SK-N-MC (cell line): ENCODE measurements at regions not wholly inside any gene's neighbourhood (a gene's known extent, or its start where the extent isn't known, plus 50 kb on each side); places are given as distances from the start of the nearest gene placed in this dataset.
A peak's percentile ranks its signal among the peaks of the same experiment; 100 is the strongest.

ENCODE experiments used
- DNase-seq: peaks from one replicate; pipeline ENCODE4 v3.0.0-alpha.2; 2011; ENCODE audit warnings: low read depth, low spot score
- H3K27ac ChIP-seq: fragments of 200-600 bp; sonication (generic); 2 replicates; pipeline ENCODE4 v1.5.1; 2016; ENCODE audit warnings: mixed run types
- H3K36me3 ChIP-seq: fragments of 200-600 bp; sonication (generic); 2 replicates; pipeline ENCODE4 v1.6.1; 2017; ENCODE audit warnings: antibody characterized with exemption, low read length, mixed read lengths; ENCODE audit not compliant: insufficient read depth
- H3K4me3 ChIP-seq: fragments of 200-600 bp; sonication (generic); 2 replicates; pipeline ENCODE4 v1.5.1; 2016
- H3K9ac ChIP-seq: fragments of 200-600 bp; sonication (generic); 2 replicates; pipeline ENCODE4 v1.8.0; 2017; ENCODE audit warnings: mixed run types, mixed read lengths; ENCODE audit not compliant: insufficient read length
- H3K9me3 ChIP-seq: fragments of 200-600 bp; sonication (generic); 2 replicates; pipeline ENCODE4 v1.6.1; 2017; ENCODE audit warnings: low read depth, mild to moderate bottlenecking, antibody characterized with exemption, low read length, moderate library complexity, mixed read lengths
- EZH2 ChIP-seq: fragments of 200-600 bp; sonication (generic); IDR thresholded peaks from one replicate; pipeline ENCODE4 v1.6.1; 2017; ENCODE audit warnings: antibody characterized with exemption
- FOXP2 ChIP-seq: optimal IDR thresholded peaks from 2 replicates; pipeline ENCODE3; 2011; ENCODE audit warnings: mild to moderate bottlenecking, moderate library complexity; ENCODE audit not compliant: insufficient read depth; ENCODE audit errors: extremely low read length, control extremely low read depth
- POLR2AphosphoS5 ChIP-seq: IDR thresholded peaks from 2 replicates; pipeline ENCODE4 v1.6.1; 2012; ENCODE audit warnings: mild to moderate bottlenecking, low read depth, low read length, borderline replicate concordance

DNA sequence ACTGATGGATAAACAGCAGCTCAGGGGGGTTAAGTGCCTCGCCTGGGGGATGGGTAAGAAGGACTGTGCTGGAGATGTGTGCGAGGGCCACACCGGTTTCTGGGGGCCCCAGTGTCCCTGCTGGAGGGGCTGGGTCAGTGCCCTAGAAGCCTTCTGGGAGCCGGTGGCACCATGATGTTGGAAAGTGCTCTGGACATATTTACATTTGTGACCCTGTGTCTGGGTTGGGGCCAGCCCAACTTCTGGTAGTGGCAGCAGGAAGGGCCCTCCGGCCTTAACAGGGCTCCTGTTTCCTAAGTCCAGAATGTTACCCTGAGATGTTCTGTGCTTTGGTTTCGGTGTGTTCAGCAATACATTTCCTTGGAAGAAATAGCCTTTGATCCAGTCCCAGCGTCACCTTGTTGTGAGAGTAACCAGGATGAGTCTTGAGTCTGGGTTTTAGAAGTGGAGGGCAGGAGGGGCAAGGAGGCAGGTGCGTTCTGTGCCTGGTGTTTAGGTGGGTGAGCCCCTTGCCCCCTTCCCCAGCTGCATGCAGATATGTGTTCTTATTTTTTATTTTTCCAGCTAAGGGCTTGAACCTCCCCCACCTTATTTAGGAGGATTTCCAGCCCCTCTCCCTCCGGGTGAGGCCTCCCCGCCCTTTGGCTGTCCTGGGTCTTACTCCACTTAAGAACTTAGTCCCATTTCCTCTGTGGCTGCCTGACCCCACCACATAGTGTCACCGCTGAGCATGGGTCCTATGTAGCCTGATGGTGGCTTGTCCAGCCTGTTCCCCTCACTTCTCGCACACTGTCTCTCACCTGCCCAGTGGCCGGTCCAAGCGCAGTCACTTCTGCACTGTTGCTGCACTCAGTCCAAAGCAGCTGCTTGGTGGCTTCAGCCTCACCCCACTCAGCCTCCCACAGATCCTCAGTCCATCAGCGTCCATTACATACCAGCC is 132.7 kb upstream of the HS6ST1 start:
- no peak overlapping the region for H3K4me3 ChIP-seq
- no peak for DNase-seq
- H3K9ac ChIP-seq = no peak overlapping the region
- H3K9me3 ChIP-seq = no peaks in the 10 kb centered on the region
- no peak overlapping the region for H3K27ac ChIP-seq
- TF ChIP-seq FOXP2 = peak; percentile 3
- TF ChIP-seq POLR2AphosphoS5 = no peak
- H3K36me3 ChIP-seq = no peaks in the 10 kb centered on the region

DNA sequence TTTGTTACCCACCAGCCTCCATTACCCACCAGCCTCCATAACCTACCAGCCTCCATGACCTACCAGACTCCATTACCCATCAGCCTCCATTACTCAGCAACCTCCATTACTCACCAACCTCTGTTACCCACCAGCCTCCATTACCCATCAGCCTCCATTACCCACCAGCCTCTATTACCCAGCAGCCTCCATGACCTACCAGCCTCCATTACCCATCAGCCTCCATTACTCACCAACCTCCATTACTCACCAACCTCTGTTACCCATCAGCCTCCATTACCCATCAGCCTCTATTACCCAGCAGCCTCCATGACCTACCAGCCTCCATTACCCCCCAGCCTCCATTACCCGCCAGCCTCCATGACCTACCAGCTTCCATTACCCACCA is 133.3 kb upstream of the HS6ST1 start:
- H3K9ac ChIP-seq = no peak overlapping the region

DNA sequence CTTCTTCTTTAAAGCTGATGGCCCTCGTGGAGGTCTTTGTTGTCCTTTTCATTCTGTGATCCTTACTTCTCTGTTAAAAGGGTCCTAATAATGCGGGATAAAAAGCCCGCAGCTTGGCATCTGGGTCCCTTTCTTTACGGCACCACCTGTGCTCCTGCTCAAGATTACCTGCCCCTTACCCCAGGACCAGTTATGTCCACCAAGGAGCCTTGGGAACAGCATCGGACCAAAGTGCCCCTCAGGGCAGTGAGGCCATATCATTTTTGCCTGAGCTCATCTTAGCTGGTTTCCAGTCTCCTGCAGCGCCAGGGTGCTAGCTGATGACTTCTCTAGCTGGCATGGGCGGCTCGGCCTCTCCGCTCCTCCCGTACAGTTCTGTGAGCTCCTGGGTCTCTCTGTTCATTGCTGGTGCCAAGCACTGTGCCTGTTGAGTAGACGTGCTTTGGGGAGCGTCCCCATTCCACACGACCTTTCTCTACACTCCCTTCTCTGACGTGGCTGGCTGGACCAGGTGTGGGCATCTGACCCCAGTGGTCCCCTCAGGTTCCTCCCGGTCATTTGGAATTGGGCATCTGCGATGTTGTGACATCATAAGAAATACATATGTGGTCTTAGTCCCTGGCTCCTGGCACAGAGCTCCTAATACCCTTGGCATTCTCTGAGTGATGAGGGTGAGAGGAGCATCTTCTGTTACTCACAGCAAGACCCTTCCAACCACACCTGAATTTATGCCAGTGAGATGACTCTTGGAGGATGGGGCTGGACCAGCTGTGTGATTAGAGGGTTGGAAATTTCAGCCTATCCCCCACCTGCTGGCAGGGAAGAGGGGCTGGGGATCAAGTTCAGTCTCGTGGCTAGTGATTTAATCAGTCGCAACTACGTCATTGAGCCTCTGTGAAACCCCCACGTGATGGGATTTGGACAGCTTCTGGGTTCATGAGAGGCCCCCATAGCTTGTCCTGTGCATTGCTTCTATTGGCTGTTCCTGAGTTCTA is 134.2 kb upstream of the HS6ST1 start:
- H3K36me3 ChIP-seq = no peaks in the 10 kb centered on the region
- no peaks in the 10 kb centered on the region for H3K9me3 ChIP-seq
- no peak for DNase-seq
- no peak overlapping the region for H3K4me3 ChIP-seq
- TF ChIP-seq FOXP2 (no peak), EZH2 (no peak), POLR2AphosphoS5 (no peak)
- H3K9ac ChIP-seq = no peak overlapping the region
- H3K27ac ChIP-seq = no peak overlapping the region

More for the DNA sequence above, 133.3 kb upstream of the HS6ST1 start:
- Histone ChIP-seq H3K9me3 (no peaks in the 10 kb centered on the region), H3K36me3 (no peaks in the 10 kb centered on the region), H3K27ac (no peak overlapping the region), H3K4me3 (no peak overlapping the region)
- TF ChIP-seq EZH2 (no peak), POLR2AphosphoS5 (no peak), FOXP2 (no peak)
- no peak for DNase-seq

DNA sequence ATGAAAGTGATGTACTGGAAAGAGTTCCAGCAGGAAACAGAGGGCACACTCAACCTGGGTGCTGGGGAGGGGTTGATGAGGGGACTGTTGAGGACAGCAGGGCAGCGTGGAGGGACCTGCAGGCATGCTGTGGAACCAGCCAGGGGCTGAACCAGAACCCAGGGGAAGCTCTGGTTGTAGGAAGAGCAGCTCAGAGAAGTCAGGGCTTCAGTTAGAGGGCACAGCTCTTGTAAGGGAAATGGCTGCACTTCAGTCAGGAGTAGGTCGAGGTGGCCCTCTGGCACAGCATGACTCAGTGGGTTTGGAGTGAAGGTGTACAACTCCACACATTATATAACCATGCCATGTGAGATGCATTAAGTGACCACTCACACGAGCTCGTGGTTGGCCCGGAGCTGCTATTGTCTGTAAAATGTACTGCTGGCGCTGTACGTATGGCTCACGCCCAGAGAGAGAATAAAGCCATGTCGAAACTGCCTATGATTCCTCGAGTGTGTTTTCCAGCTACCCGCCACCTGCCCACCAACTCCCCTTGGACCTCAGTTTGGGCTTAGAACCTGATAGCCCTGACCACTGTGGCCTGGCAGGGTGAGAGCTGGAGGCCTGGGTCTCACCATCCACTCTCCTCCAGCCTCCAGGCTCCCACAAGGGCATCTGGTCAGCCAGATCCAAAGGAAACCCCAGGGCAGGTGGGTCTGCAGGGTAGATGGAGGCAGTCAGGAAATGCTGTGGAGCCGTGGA is 136.5 kb upstream of the HS6ST1 start:
- no peak for DNase-seq
- Histone ChIP-seq H3K9me3 (no peaks in the 10 kb centered on the region), H3K27ac (no peak overlapping the region), H3K9ac (no peak overlapping the region), H3K4me3 (no peak overlapping the region), H3K36me3 (no peaks in the 10 kb centered on the region)
- TF ChIP-seq FOXP2 (no peak), EZH2 (no peak), POLR2AphosphoS5 (no peak)

DNA sequence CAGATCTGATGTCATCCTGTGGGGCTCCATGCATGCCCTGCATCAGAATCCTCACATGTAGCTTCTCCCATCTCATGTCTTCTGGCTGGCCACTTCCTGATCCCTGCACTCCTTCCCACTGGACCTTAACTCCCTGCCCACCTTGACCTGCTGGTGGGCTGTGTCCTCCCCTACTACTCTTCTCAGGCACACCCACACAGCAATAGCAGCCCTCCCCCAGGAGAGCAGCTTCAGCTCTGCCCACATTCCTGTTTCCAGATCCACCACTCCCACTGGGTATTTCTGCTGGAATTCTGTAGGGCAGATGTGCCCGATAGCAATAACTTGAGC is 137.0 kb upstream of the HS6ST1 start:
- Histone ChIP-seq H3K9me3 (0 out of 2 replicates have a peak, but pooled peaks cover 3% of the 10 kb centered on the region), H3K4me3 (no peak overlapping the region), H3K27ac (no peak overlapping the region), H3K9ac (no peak overlapping the region), H3K36me3 (no peaks in the 10 kb centered on the region)
- no peak for TF ChIP-seq FOXP2
- TF ChIP-seq EZH2 = no peak
- TF ChIP-seq POLR2AphosphoS5 = no peak
- no peak for DNase-seq

DNA sequence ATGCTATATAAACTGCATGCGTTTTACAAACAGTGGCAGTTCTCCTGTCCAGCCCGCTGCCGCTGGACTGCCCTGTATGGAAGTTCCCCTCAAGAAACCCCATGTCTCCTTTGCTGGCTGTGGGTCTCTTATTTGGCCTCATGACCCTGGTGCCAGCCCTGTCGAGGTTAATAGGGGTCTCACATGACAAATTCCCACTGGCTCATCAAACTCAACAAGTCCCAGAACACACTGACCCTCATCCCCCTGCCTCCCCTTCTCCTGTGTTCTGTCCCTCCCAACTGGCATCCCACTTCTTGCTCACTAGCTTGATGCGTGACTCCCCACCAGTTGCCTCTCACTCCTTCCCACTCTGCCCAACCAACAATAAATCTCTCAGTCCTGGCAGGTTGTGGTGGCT is 137.6 kb upstream of the HS6ST1 start:
- Histone ChIP-seq H3K27ac (no peak overlapping the region), H3K36me3 (no peaks in the 10 kb centered on the region), H3K4me3 (no peak overlapping the region), H3K9ac (no peak overlapping the region), H3K9me3 (0 out of 2 replicates have a peak, but pooled peaks cover 3% of the 10 kb centered on the region)
- DNase-seq = no peak
- no peak for TF ChIP-seq EZH2
- TF ChIP-seq FOXP2 = no peak
- TF ChIP-seq POLR2AphosphoS5 = no peak

DNA sequence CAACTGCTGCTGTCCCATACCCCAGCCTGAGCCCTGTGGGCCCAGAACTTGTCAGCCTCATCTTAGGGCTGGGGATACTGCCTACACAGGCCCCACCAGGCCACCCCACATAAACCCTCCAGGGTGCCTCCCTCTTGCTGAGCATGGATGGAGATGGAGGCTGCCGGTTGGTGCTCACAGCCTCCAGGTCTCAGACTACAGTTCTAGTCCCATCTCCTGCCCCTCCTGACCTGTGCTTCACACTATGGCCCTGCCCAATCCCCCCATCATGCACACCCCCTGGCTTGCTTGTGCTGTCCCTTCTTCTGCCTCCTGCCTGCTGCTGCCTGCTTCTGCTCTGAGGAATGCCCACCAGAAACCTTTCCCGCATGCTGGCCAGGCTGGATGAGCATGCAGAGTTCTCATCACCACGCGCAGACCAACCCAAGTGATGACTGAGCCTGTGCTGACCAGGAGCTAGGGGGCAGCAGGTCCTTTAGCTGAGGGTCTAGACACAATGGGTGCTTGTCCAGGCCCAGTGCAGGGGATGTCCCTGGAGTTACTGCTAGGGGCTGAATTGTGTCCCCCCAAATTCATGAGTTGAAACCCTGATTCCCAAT is 138.4 kb upstream of the HS6ST1 start:
- TF ChIP-seq EZH2 (no peak), FOXP2 (no peak), POLR2AphosphoS5 (no peak)
- no peak for DNase-seq
- H3K36me3 ChIP-seq = no peaks in the 10 kb centered on the region

DNA sequence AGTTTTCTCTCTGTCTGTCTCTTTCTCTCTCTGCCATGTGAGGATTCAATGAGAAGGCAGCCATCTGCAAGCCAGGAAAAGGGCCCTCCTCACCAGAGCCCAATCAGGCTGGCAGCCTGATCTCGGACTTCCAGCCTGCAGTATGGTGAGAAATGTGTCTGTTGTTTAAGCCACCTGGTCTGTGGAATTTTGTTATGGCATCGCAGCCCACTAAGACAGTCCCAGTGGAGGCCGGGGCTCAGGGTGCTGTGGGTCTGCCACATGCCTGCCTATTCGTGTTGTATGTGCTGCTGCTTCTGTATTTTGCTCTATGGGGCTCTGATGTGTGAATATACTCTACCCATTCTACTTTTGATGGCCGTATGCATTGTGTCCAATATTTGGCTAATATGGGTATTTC is 139.0 kb upstream of the HS6ST1 start:
- no peak overlapping the region for H3K4me3 ChIP-seq
- no peak overlapping the region for H3K27ac ChIP-seq
- 0 out of 2 replicates have a peak, but pooled peaks cover 3% of the 10 kb centered on the region for H3K9me3 ChIP-seq
- TF ChIP-seq FOXP2 (no peak), EZH2 (no peak), POLR2AphosphoS5 (no peak)
- no peak for DNase-seq
- H3K36me3 ChIP-seq = no peaks in the 10 kb centered on the region
- H3K9ac ChIP-seq = no peak overlapping the region

More for the DNA sequence above, 138.4 kb upstream of the HS6ST1 start:
- H3K9ac ChIP-seq = no peak overlapping the region
- 0 out of 2 replicates have a peak, but pooled peaks cover 3% of the 10 kb centered on the region for H3K9me3 ChIP-seq
- no peak overlapping the region for H3K27ac ChIP-seq
- H3K4me3 ChIP-seq = no peak overlapping the region
